ENCODE measurements at regions not wholly inside any gene's neighbourhood (a gene's known extent, or its start where the extent isn't known, plus 50 kb on each side); places are given as distances from the start of the nearest gene placed in this dataset.

GRCh38 chr15:87287156-87287555, 969.4 kb downstream of the NTRK3 start (continued):
- TF ChIP-seq TSHZ2 (CRISPR knock-in tag; IDR thresholded peaks at IDR 0.05): no peak
- no peak for TF ChIP-seq GLIS3 (CRISPR knock-in tag; IDR thresholded peaks at IDR 0.05)
- TF ChIP-seq ZFP30 (CRISPR knock-in tag; IDR thresholded peaks at IDR 0.05): no peak
- TF ChIP-seq TOX (CRISPR knock-in tag; IDR thresholded peaks at IDR 0.05; ENCODE audit: borderline replicate concordance): no peak
- TF ChIP-seq CSDC2 (CRISPR knock-in tag; IDR thresholded peaks at IDR 0.05): no peak

GRCh38 chr15:87269566-87269965, 987.0 kb downstream of the NTRK3 start:
- TF ChIP-seq GLIS3 (CRISPR knock-in tag; IDR thresholded peaks at IDR 0.05): no peak
- no peak for TF ChIP-seq TSHZ2 (CRISPR knock-in tag; IDR thresholded peaks at IDR 0.05)
- no peak for TF ChIP-seq OSR1 (CRISPR knock-in tag; IDR thresholded peaks at IDR 0.05)
- TF ChIP-seq SNAI2 (CRISPR knock-in tag; IDR thresholded peaks at IDR 0.05): no peak
- no peak for ATAC-seq

GRCh38 chr15:87268675-87269074, 987.9 kb downstream of the NTRK3 start:
- ATAC-seq: peak; percentile 54; the same call in 2 of the 3 replicates
- no peak for TF ChIP-seq OSR1 (CRISPR knock-in tag; IDR thresholded peaks at IDR 0.05)

GRCh38 chr15:87267798-87268197, 988.7 kb downstream of the NTRK3 start:
- peak; percentile 94 for ATAC-seq
- TF ChIP-seq CSDC2 (CRISPR knock-in tag; IDR thresholded peaks at IDR 0.05): no peak
- TF ChIP-seq RARB (CRISPR knock-in tag; IDR thresholded peaks at IDR 0.05): no peak
- no peak for TF ChIP-seq ESRRG (CRISPR knock-in tag; IDR thresholded peaks at IDR 0.05)
- TF ChIP-seq ZFP3 (CRISPR knock-in tag; IDR thresholded peaks at IDR 0.05): no peak
- peak; percentile 35; the same call in 1 of the 2 replicates for TF ChIP-seq ISL1 (CRISPR knock-in tag; IDR thresholded peaks at IDR 0.05)
- TF ChIP-seq CSRNP3 (CRISPR knock-in tag; IDR thresholded peaks at IDR 0.05): no peak
- TF ChIP-seq POU6F1 (CRISPR knock-in tag; IDR thresholded peaks at IDR 0.05; ENCODE audit: borderline replicate concordance, low read depth): no peak
- no peak for TF ChIP-seq PPARA (CRISPR knock-in tag; IDR thresholded peaks at IDR 0.05; ENCODE audit: borderline replicate concordance)
- TF ChIP-seq CREB5 (CRISPR knock-in tag; IDR thresholded peaks at IDR 0.05; ENCODE audit: low read depth): no peak
- no peak for TF ChIP-seq ZNF70 (CRISPR knock-in tag; IDR thresholded peaks at IDR 0.05)
- TF ChIP-seq ZNF8 (CRISPR knock-in tag; IDR thresholded peaks at IDR 0.05): peak; percentile 84
- TF ChIP-seq TOX (CRISPR knock-in tag; IDR thresholded peaks at IDR 0.05; ENCODE audit: borderline replicate concordance): no peak

All from SK-N-SH treated with all-trans-retinoic acid at 6 μM for 48 hours (cell line).